ENCODE measurements at regions not wholly inside any gene's neighbourhood (a gene's known extent, or its start where the extent isn't known, plus 50 kb on each side); places are given as distances from the start of the nearest gene placed in this dataset.

GRCh38 chr6:87923389-87924050, 124.1 kb upstream of the SPACA1 start:
- Histone ChIP-seq H3K27me3 (ENCODE audit: control insufficient read depth in 3 of 3, insufficient read depth in 3 of 3, low read length in 3 of 3) (no peaks in the 10 kb centered on the region), H3K9me3 (ENCODE audit: control insufficient read depth in 3 of 3, low read length in 3 of 3) (no peaks in the 10 kb centered on the region), H3K36me3 (ENCODE audit: control insufficient read depth in 3 of 3, insufficient read depth in 3 of 3, low read length in 3 of 3) (no peaks in the 10 kb centered on the region), H3K4me1 (ENCODE audit: control insufficient read depth in 3 of 3, insufficient read depth in 3 of 3, low read length in 3 of 3) (peaks cover 2 to 11% (median 4%) of the 10 kb centered on the region in 3 donors), H3K4me3 (ENCODE audit: low read length in 3 of 3) (no peak overlapping the region), H3K9ac (ENCODE audit: low read depth in 1 of 3, low read length in 3 of 3) (no peak overlapping the region), H3K27ac (ENCODE audit: low read depth, low read length) (no peak overlapping the region)

GRCh38 chr6:87922947-87923330, 124.7 kb upstream of the SPACA1 start:
- Histone ChIP-seq H3K27ac (ENCODE audit: low read depth, low read length) (no peak overlapping the region), H3K27me3 (ENCODE audit: control insufficient read depth in 3 of 3, insufficient read depth in 3 of 3, low read length in 3 of 3) (no peaks in the 10 kb centered on the region), H3K4me3 (ENCODE audit: low read length in 3 of 3) (no peak overlapping the region), H3K4me1 (ENCODE audit: control insufficient read depth in 3 of 3, insufficient read depth in 3 of 3, low read length in 3 of 3) (peaks cover 2 to 11% (median 4%) of the 10 kb centered on the region in 3 donors), H3K9me3 (ENCODE audit: control insufficient read depth in 3 of 3, low read length in 3 of 3) (no peaks in the 10 kb centered on the region), H3K9ac (ENCODE audit: low read depth in 1 of 3, low read length in 3 of 3) (no peak overlapping the region), H3K36me3 (ENCODE audit: control insufficient read depth in 3 of 3, insufficient read depth in 3 of 3, low read length in 3 of 3) (no peaks in the 10 kb centered on the region)

- Histone ChIP-seq H3K36me3 (ENCODE audit: control insufficient read depth in 3 of 3, insufficient read depth in 3 of 3, low read length in 3 of 3) (no peaks in the 10 kb centered on the region), H3K4me1 (ENCODE audit: control insufficient read depth in 3 of 3, insufficient read depth in 3 of 3, low read length in 3 of 3) (peaks cover 2 to 11% (median 4%) of the 10 kb centered on the region in 3 donors), H3K27me3 (ENCODE audit: control insufficient read depth in 3 of 3, insufficient read depth in 3 of 3, low read length in 3 of 3) (no peaks in the 10 kb centered on the region), H3K27ac (ENCODE audit: low read depth, low read length) (no peak overlapping the region), H3K4me3 (ENCODE audit: low read length in 3 of 3) (no peak overlapping the region), H3K9ac (ENCODE audit: low read depth in 1 of 3, low read length in 3 of 3) (no peak overlapping the region), H3K9me3 (ENCODE audit: control insufficient read depth in 3 of 3, low read length in 3 of 3) (no peaks in the 10 kb centered on the region)
Observed at GRCh38 chr6:87922196-87922946, 125.3 kb upstream of the SPACA1 start.

GRCh38 chr6:87921034-87921433, 126.6 kb upstream of the SPACA1 start:
- peaks cover 2 to 10% (median 4%) of the 10 kb centered on the region in 3 donors for H3K4me1 ChIP-seq (ENCODE audit: control insufficient read depth in 3 of 3, insufficient read depth in 3 of 3, low read length in 3 of 3)
- no peak overlapping the region for H3K4me3 ChIP-seq (ENCODE audit: low read length in 3 of 3)
- no peak overlapping the region for H3K9ac ChIP-seq (ENCODE audit: low read depth in 1 of 3, low read length in 3 of 3)
- H3K27me3 ChIP-seq (ENCODE audit: control insufficient read depth in 3 of 3, insufficient read depth in 3 of 3, low read length in 3 of 3), result no peaks in the 10 kb centered on the region
- H3K36me3 ChIP-seq (ENCODE audit: control insufficient read depth in 3 of 3, insufficient read depth in 3 of 3, low read length in 3 of 3), result no peaks in the 10 kb centered on the region
- no peaks in the 10 kb centered on the region for H3K9me3 ChIP-seq (ENCODE audit: control insufficient read depth in 3 of 3, low read length in 3 of 3)
- H3K27ac ChIP-seq (ENCODE audit: low read depth, low read length), result no peak overlapping the region

GRCh38 chr6:87920245-87920644, 127.4 kb upstream of the SPACA1 start:
- H3K27me3 ChIP-seq (ENCODE audit: control insufficient read depth in 3 of 3, insufficient read depth in 3 of 3, low read length in 3 of 3), result no peaks in the 10 kb centered on the region
- no peak overlapping the region for H3K9ac ChIP-seq (ENCODE audit: low read depth in 1 of 3, low read length in 3 of 3)
- H3K4me3 ChIP-seq (ENCODE audit: low read length in 3 of 3), result no peak overlapping the region
- H3K4me1 ChIP-seq (ENCODE audit: control insufficient read depth in 3 of 3, insufficient read depth in 3 of 3, low read length in 3 of 3), result peaks cover 0 to 3% (median under 1%) of the 10 kb centered on the region in 3 donors
- H3K9me3 ChIP-seq (ENCODE audit: control insufficient read depth in 3 of 3, low read length in 3 of 3), result no peaks in the 10 kb centered on the region
- H3K36me3 ChIP-seq (ENCODE audit: control insufficient read depth in 3 of 3, insufficient read depth in 3 of 3, low read length in 3 of 3), result no peaks in the 10 kb centered on the region
- no peak overlapping the region for H3K27ac ChIP-seq (ENCODE audit: low read depth, low read length)

- H3K36me3 ChIP-seq (ENCODE audit: control insufficient read depth in 3 of 3, insufficient read depth in 3 of 3, low read length in 3 of 3), result no peaks in the 10 kb centered on the region
- H3K9me3 ChIP-seq (ENCODE audit: control insufficient read depth in 3 of 3, low read length in 3 of 3), result no peaks in the 10 kb centered on the region
- no peak overlapping the region for H3K9ac ChIP-seq (ENCODE audit: low read depth in 1 of 3, low read length in 3 of 3)
- no peak overlapping the region for H3K4me3 ChIP-seq (ENCODE audit: low read length in 3 of 3)
- H3K27me3 ChIP-seq (ENCODE audit: control insufficient read depth in 3 of 3, insufficient read depth in 3 of 3, low read length in 3 of 3), result no peaks in the 10 kb centered on the region
- H3K27ac ChIP-seq (ENCODE audit: low read depth, low read length), result no peak overlapping the region
- H3K4me1 ChIP-seq (ENCODE audit: control insufficient read depth in 3 of 3, insufficient read depth in 3 of 3, low read length in 3 of 3), result no peaks in the 10 kb centered on the region
Observed at GRCh38 chr6:87919416-87919815, 128.2 kb upstream of the SPACA1 start.

GRCh38 chr6:87919001-87919400, 128.6 kb upstream of the SPACA1 start:
- Histone ChIP-seq H3K4me1 (ENCODE audit: control insufficient read depth in 3 of 3, insufficient read depth in 3 of 3, low read length in 3 of 3) (no peaks in the 10 kb centered on the region), H3K9me3 (ENCODE audit: control insufficient read depth in 3 of 3, low read length in 3 of 3) (no peaks in the 10 kb centered on the region), H3K27me3 (ENCODE audit: control insufficient read depth in 3 of 3, insufficient read depth in 3 of 3, low read length in 3 of 3) (no peaks in the 10 kb centered on the region), H3K27ac (ENCODE audit: low read depth, low read length) (no peak overlapping the region), H3K4me3 (ENCODE audit: low read length in 3 of 3) (no peak overlapping the region), H3K36me3 (ENCODE audit: control insufficient read depth in 3 of 3, insufficient read depth in 3 of 3, low read length in 3 of 3) (no peaks in the 10 kb centered on the region), H3K9ac (ENCODE audit: low read depth in 1 of 3, low read length in 3 of 3) (no peak overlapping the region)

- H3K9ac ChIP-seq (ENCODE audit: low read depth in 1 of 3, low read length in 3 of 3), result no peak overlapping the region
- H3K27ac ChIP-seq (ENCODE audit: low read depth, low read length), result no peak overlapping the region
Observed at GRCh38 chr6:87918461-87918941, 129.1 kb upstream of the SPACA1 start.

GRCh38 chr6:87917886-87918285, 129.8 kb upstream of the SPACA1 start:
- H3K9ac ChIP-seq (ENCODE audit: low read depth in 1 of 3, low read length in 3 of 3), result no peak overlapping the region

More at GRCh38 chr6:87918461-87918941, 129.1 kb upstream of the SPACA1 start:
- no peaks in the 10 kb centered on the region for H3K9me3 ChIP-seq (ENCODE audit: control insufficient read depth in 3 of 3, low read length in 3 of 3)
- H3K4me3 ChIP-seq (ENCODE audit: low read length in 3 of 3), result no peak overlapping the region
- no peaks in the 10 kb centered on the region for H3K27me3 ChIP-seq (ENCODE audit: control insufficient read depth in 3 of 3, insufficient read depth in 3 of 3, low read length in 3 of 3)
- H3K4me1 ChIP-seq (ENCODE audit: control insufficient read depth in 3 of 3, insufficient read depth in 3 of 3, low read length in 3 of 3), result no peaks in the 10 kb centered on the region
- H3K36me3 ChIP-seq (ENCODE audit: control insufficient read depth in 3 of 3, insufficient read depth in 3 of 3, low read length in 3 of 3), result no peaks in the 10 kb centered on the region

GRCh38 chr6:87916446-87916845, 131.2 kb upstream of the SPACA1 start:
- no peak overlapping the region for H3K27ac ChIP-seq (ENCODE audit: low read depth, low read length)
- H3K4me1 ChIP-seq (ENCODE audit: control insufficient read depth in 3 of 3, insufficient read depth in 3 of 3, low read length in 3 of 3), result no peaks in the 10 kb centered on the region
- H3K4me3 ChIP-seq (ENCODE audit: low read length in 3 of 3), result no peak overlapping the region
- no peaks in the 10 kb centered on the region for H3K9me3 ChIP-seq (ENCODE audit: control insufficient read depth in 3 of 3, low read length in 3 of 3)
- H3K36me3 ChIP-seq (ENCODE audit: control insufficient read depth in 3 of 3, insufficient read depth in 3 of 3, low read length in 3 of 3), result no peaks in the 10 kb centered on the region
- no peaks in the 10 kb centered on the region for H3K27me3 ChIP-seq (ENCODE audit: control insufficient read depth in 3 of 3, insufficient read depth in 3 of 3, low read length in 3 of 3)
- H3K9ac ChIP-seq (ENCODE audit: low read depth in 1 of 3, low read length in 3 of 3), result no peak overlapping the region

More at GRCh38 chr6:87917886-87918285, 129.8 kb upstream of the SPACA1 start:
- H3K9me3 ChIP-seq (ENCODE audit: control insufficient read depth in 3 of 3, low read length in 3 of 3), result no peaks in the 10 kb centered on the region
- H3K27me3 ChIP-seq (ENCODE audit: control insufficient read depth in 3 of 3, insufficient read depth in 3 of 3, low read length in 3 of 3), result no peaks in the 10 kb centered on the region
- no peak overlapping the region for H3K27ac ChIP-seq (ENCODE audit: low read depth, low read length)
- H3K4me3 ChIP-seq (ENCODE audit: low read length in 3 of 3), result no peak overlapping the region
- H3K36me3 ChIP-seq (ENCODE audit: control insufficient read depth in 3 of 3, insufficient read depth in 3 of 3, low read length in 3 of 3), result no peaks in the 10 kb centered on the region
- H3K4me1 ChIP-seq (ENCODE audit: control insufficient read depth in 3 of 3, insufficient read depth in 3 of 3, low read length in 3 of 3), result no peaks in the 10 kb centered on the region
